Spleen (tissue), 7 donors: ENCODE measurements at regions not wholly inside any gene's neighbourhood (a gene's known extent, or its start where the extent isn't known, plus 50 kb on each side); places are given as distances from the start of the nearest gene placed in this dataset.

Experiments used
- CTCF ChIP-seq, 11 experiments: fragments of 200-600 bp in 7 of 11; fragments of 450-650 bp in 4 of 11; sonication (generic) in 4 of 11; IDR thresholded peaks in 8 of 11; conservative IDR thresholded peaks in 3 of 11; 1 replicate in 7 of 11; 2 replicates in 4 of 11; pipeline versions ENCODE4 v1.4.0 to v1.8.0; 2016 to 2021; ENCODE audit warnings: antibody characterized with exemption in 11 of 11, inconsistent platforms in 4 of 11, mild to moderate bottlenecking in 1 of 11
- POLR2A ChIP-seq, 3 donors: fragments of 450-650 bp; IDR thresholded peaks; one replicate each; pipeline ENCODE4 v1.5.1; 2017; ENCODE audit warnings: antibody characterized with exemption in 3 of 3, mild to moderate bottlenecking in 1 of 3
- POLR2AphosphoS5 ChIP-seq, 3 donors: sonication (generic); formaldehyde crosslinking; IDR thresholded peaks; one replicate each; pipeline ENCODE4 v1.5.1; 2017; ENCODE audit warnings: antibody characterized with exemption in 3 of 3
- donor health status: DM: no; HTN: no; CAD: no; lungs with moderate emphysema.
- donor health status: DM: no; HTN: no; CAD: no.
- donor health status: DM: no; HTN: no; CAD: no.

GRCh38 chr15:47609693-47610092, 107.6 kb upstream of the SEMA6D start:
- no peak for TF ChIP-seq CTCF (IDR thresholded peaks at IDR 0.05 in 8 of 11, conservative IDR thresholded peaks at IDR 0.05 in 3 of 11)
- TF ChIP-seq POLR2A (IDR thresholded peaks at IDR 0.05) = no peak
- no peak for TF ChIP-seq POLR2AphosphoS5 (IDR thresholded peaks at IDR 0.05)
